Right lobe of liver (tissue), 4 donors: ENCODE measurements at regions not wholly inside any gene's neighbourhood (a gene's known extent, or its start where the extent isn't known, plus 50 kb on each side); places are given as distances from the start of the nearest gene placed in this dataset.

Experiments used
- CTCF ChIP-seq, 4 donors: fragments of 200-600 bp in 3 of 4; fragments of 450-650 bp in 1 of 4; IDR thresholded peaks; one replicate each; pipeline versions ENCODE4 v1.5.1 to v1.8.0; 2016 to 2022; ENCODE audit warnings: antibody characterized with exemption in 4 of 4, mild to moderate bottlenecking in 2 of 4
- POLR2A ChIP-seq: fragments of 450-650 bp; IDR thresholded peaks from one replicate; pipeline ENCODE4 v1.6.1; 2017; ENCODE audit warnings: antibody characterized with exemption, mild to moderate bottlenecking
- donor health status: DM: no; HTN: no; CAD: no.
- donor health status: DM: no; HTN: no; CAD: no.
- donor health status: DM: no; HTN: yes; CAD: no.

GRCh38 chr6:19175023-19175422, 662.1 kb upstream of the ID4 start:
- no peak for TF ChIP-seq CTCF (IDR thresholded peaks at IDR 0.05)
- no peak for TF ChIP-seq POLR2A
